K562 (cell line): ENCODE measurements at regions not wholly inside any gene's neighbourhood (a gene's known extent, or its start where the extent isn't known, plus 50 kb on each side); places are given as distances from the start of the nearest gene placed in this dataset.

ENCODE experiments used
- ATAC-seq: fragments of 200-7000 bp; cut with Tn5 transposase; 3 replicates; pipeline ENCODE4 v1.9.1; 2020; ENCODE audit warnings: moderate library complexity
- BruUV-seq: library from RNA; stranded (reverse); fragments of 400-500 nt; replicated peaks from 2 replicates; lab custom pipeline; 2021; lab: Mats Ljungman, UMichigan
- CTCF ChIA-PET: fragments of 300-600 bp; formaldehyde crosslinking; extraction: SDS; loops from one replicate; lab custom pipeline; 2021; ENCODE audit warnings: low intra/inter-chr PET ratio; lab: Yijun Ruan, JAX
- POLR2A ChIA-PET: fragments of 300-600, 350-650 bp; sonication (Branson Sonifier 250); formaldehyde crosslinking; extraction: SDS; loops from one replicate; lab custom pipeline; 2021; ENCODE audit warnings: antibody characterized with exemption, inconsistent platforms; lab: Yijun Ruan, JAX
- DNase-seq, 4 experiments: peaks; one replicate each; pipeline versions ENCODE4 v3.0.0 to v3.0.0-alpha.2; 2011 to 2018; ENCODE audit warnings: low spot score in 3 of 4, mixed read lengths in 3 of 4; ENCODE audit errors: extremely low read depth in 1 of 4
- FAIRE-seq: peaks from 2 replicates; lab custom pipeline; 2011; peaks lifted over from hg19 to GRCh38; lab: Jason Lieb, UNC
- H2AFZ ChIP-seq: 2 replicates; pipeline ENCODE4 v1.6.0; 2011; ENCODE audit warnings: low read depth, low read length, control low read depth, inconsistent platforms
- H3K27ac ChIP-seq: fragments of 200-600 bp; 3 replicates; pipeline ENCODE4 v1.8.0; 2011; ENCODE audit warnings: low read depth, mild to moderate bottlenecking, control low read depth, inconsistent platforms, low read length, moderate library complexity, mixed read lengths; ENCODE audit errors: extremely low read depth
- H3K27me3 ChIP-seq, 2 experiments: fragments of 300-600 bp in 1 of 2; 2 replicates in 1 of 2; 3 replicates in 1 of 2; pipeline versions ENCODE4 v1.6.0 to v1.8.0; 2011; ENCODE audit warnings: inconsistent platforms in 2 of 2, low read length in 2 of 2, mild to moderate bottlenecking in 1 of 2, mixed read lengths in 1 of 2, moderate library complexity in 1 of 2; ENCODE audit not compliant: control insufficient read depth in 2 of 2, insufficient read depth in 2 of 2
- H3K36me3 ChIP-seq: fragments of 300-600 bp; 3 replicates; pipeline ENCODE4 v1.8.0; 2011; ENCODE audit warnings: mild to moderate bottlenecking, low read length, inconsistent platforms; ENCODE audit not compliant: control insufficient read depth, insufficient read depth
- H3K4me1 ChIP-seq, 2 experiments: fragments of 200-600 bp in 1 of 2; replicated peaks in 1 of 2; 2 replicates in 1 of 2; 3 replicates in 1 of 2; pipeline versions ENCODE4 v1.5.1 to v1.8.0; 2011; ENCODE audit warnings: inconsistent platforms in 2 of 2, low read length in 2 of 2, mild to moderate bottlenecking in 1 of 2, mixed read lengths in 1 of 2, moderate library complexity in 1 of 2; ENCODE audit not compliant: control insufficient read depth in 2 of 2, insufficient read depth in 2 of 2
- H3K4me2 ChIP-seq: 2 replicates; pipeline ENCODE4 v1.6.1; 2011; ENCODE audit warnings: low read length, control low read depth, inconsistent platforms, mixed read lengths; ENCODE audit not compliant: insufficient read depth
- H3K4me3 ChIP-seq: fragments of 200-600 bp; sonication (generic), shearing (Covaris generic); 2 replicates; pipeline ENCODE4 v1.5.1; 2016; ENCODE audit warnings: control low read depth, inconsistent platforms
- H3K79me2 ChIP-seq: fragments of 200-600 bp; 3 replicates; pipeline ENCODE4 v1.8.0; 2011; ENCODE audit warnings: low read length, inconsistent platforms; ENCODE audit not compliant: control insufficient read depth, insufficient read depth
- H3K9ac ChIP-seq, 2 experiments: 2 replicates each; pipeline versions ENCODE4 v1.6.0 to v1.6.1; 2011; ENCODE audit warnings: low read depth in 2 of 2, low read length in 2 of 2, control low read depth in 1 of 2, inconsistent platforms in 1 of 2, mild to moderate bottlenecking in 1 of 2, mixed read lengths in 1 of 2; ENCODE audit not compliant: insufficient read depth in 1 of 2
- H3K9me1 ChIP-seq: one replicate; pipeline ENCODE4 v1.6.0; 2011; ENCODE audit warnings: inconsistent platforms, mild to moderate bottlenecking, low read length, moderate library complexity; ENCODE audit not compliant: control insufficient read depth, insufficient read depth
- H3K9me3 ChIP-seq: replicated peaks from 2 replicates; pipeline ENCODE4 v1.5.1; 2011; ENCODE audit warnings: low read depth, low read length, inconsistent platforms; ENCODE audit not compliant: control insufficient read depth, insufficient read depth
- H4K20me1 ChIP-seq: replicated peaks from 2 replicates; pipeline ENCODE4 v1.6.1; 2011; ENCODE audit warnings: low read length, inconsistent platforms, mixed read lengths; ENCODE audit not compliant: control insufficient read depth, insufficient read depth
- BDP1 ChIP-seq: IDR thresholded peaks from 3 replicates; pipeline ENCODE4 v1.6.1; 2011; ENCODE audit not compliant: insufficient read length, insufficient read depth
- CBFB ChIP-seq: sonication (generic); formaldehyde crosslinking; IDR thresholded peaks from 2 replicates; pipeline ENCODE4 v1.4.0; 2020; ENCODE audit warnings: mild to moderate bottlenecking, missing genetic modification reagents
- CBX3 ChIP-seq, 2 experiments: IDR thresholded peaks; 1 replicate in 1 of 2; 2 replicates in 1 of 2; pipeline ENCODE4 v1.6.1; 2012; ENCODE audit warnings: inconsistent platforms in 2 of 2, low read length in 2 of 2, borderline replicate concordance in 1 of 2, control low read depth in 1 of 2
- DMBX1 ChIP-seq: fragments of 250-450 bp; sonication (Bioruptor Pico); IDR thresholded peaks from 2 replicates; pipeline ENCODE4 v1.8.0; 2022; ENCODE audit warnings: inconsistent platforms, mild to moderate bottlenecking, moderate library complexity, borderline replicate concordance
- EP300 ChIP-seq: IDR thresholded peaks from 2 replicates; pipeline ENCODE4 v1.6.1; 2012; ENCODE audit warnings: low read length, improper control_type of control experiment
- IRF2 ChIP-seq: sonication (generic); formaldehyde crosslinking; IDR thresholded peaks from 2 replicates; pipeline ENCODE4 v1.8.1; 2022; ENCODE audit warnings: mild to moderate bottlenecking, missing genetic modification reagents
- JUNB ChIP-seq: fragments of 450-650 bp; formaldehyde crosslinking; conservative IDR thresholded peaks from 2 replicates; pipeline ENCODE4 v1.4.0; 2020; ENCODE audit warnings: mild to moderate bottlenecking
- SIRT6 ChIP-seq: IDR thresholded peaks from one replicate; pipeline ENCODE4 v1.6.1; 2012; ENCODE audit warnings: low read depth, mild to moderate bottlenecking, control low read depth, inconsistent platforms, low read length, moderate library complexity
- SMARCA4 ChIP-seq: fragments of 450-650 bp; IDR thresholded peaks from 2 replicates; pipeline ENCODE4 v1.6.1; 2016
- SMC3 ChIP-seq: conservative IDR thresholded peaks from 2 replicates; pipeline ENCODE4 v1.6.1; 2011; ENCODE audit warnings: low read depth, low read length, improper control_type of control experiment; ENCODE audit not compliant: insufficient read depth
- SRF ChIP-seq, 2 experiments: fragments of 250-450, 450-650 bp in 1 of 2; sonication (Bioruptor Pico) in 1 of 2; sonication (generic) in 1 of 2; formaldehyde crosslinking; IDR thresholded peaks; 2 replicates each; pipeline versions ENCODE4 v1.5.0 to v1.5.1; 2020 to 2022; ENCODE audit warnings: mild to moderate bottlenecking in 1 of 2, missing genetic modification reagents in 1 of 2
- TSC22D4 ChIP-seq: fragments of 450-650 bp; IDR thresholded peaks from 2 replicates; pipeline ENCODE4 v1.6.1; 2016; ENCODE audit warnings: missing genetic modification characterization, missing biosample characterization, control low read depth
- in situ Hi-C: fragments of 300-500 bp; cut with MboI; formaldehyde crosslinking; loops from 4 replicates; pipeline ENCODE4 v1.15.0; 2018; ENCODE audit warnings: inconsistent platforms, mixed read lengths
- intact Hi-C: fragments of 100-400 bp; cut with micrococcal nuclease; formaldehyde crosslinking; loops from 2 replicates; pipeline ENCODE4 v1.14.2; 2022
- TF ChIP-seq, protein P1 (sequence below): fragments of 450-650 bp; IDR thresholded peaks from 2 replicates; pipeline ENCODE4 v1.6.1; 2016; ENCODE audit warnings: borderline replicate concordance

DNA sequence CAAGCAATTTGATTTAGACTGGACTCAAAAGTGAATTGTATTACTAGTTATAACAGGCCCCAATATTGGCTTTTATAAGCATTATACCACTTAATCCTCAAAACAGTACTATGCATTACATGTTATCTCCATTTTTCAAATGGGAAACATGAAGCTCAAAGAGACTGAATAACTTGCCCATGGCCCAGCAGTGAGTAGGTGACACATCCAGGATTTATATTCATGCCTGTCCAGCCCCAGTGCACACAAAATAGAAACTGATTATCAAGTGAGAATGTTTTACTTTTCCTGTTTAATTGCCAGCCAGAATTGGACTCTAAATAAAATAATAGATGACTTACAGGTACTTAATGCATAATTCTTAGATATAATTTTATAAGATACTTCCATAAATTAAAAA is 82.9 kb downstream of the NIBAN1 start:
- in situ Hi-C loops (no loop called here), intact Hi-C loops (no loop called here)
- no peak overlapping the region for H3K4me3 ChIP-seq
- no peak overlapping the region for H3K4me2 ChIP-seq
- H3K9me1 ChIP-seq: no peaks in the 10 kb centered on the region
- H3K4me1 ChIP-seq: no peaks in the 10 kb centered on the region
- H4K20me1 ChIP-seq: no peaks in the 10 kb centered on the region
- CTCF ChIA-PET: no interaction called here
- H3K9me3 ChIP-seq: no peaks in the 10 kb centered on the region
- TF ChIP-seq IRF2 (CRISPR knock-in tag) (no peak), CBX3 (IDR thresholded peaks at IDR 0.05; ENCODE audit: borderline replicate concordance in 1 of 2, low read length in 2 of 2) (no peak), EP300 (no peak), SMARCA4 (no peak), JUNB (CRISPR knock-in tag) (no peak), TSC22D4 (tag) (no peak), SMC3 (no peak), BDP1 (no peak), SIRT6 (no peak), DMBX1 (CRISPR knock-in tag) (no peak), CBFB (CRISPR knock-in tag) (no peak), SRF (CRISPR knock-in tag; IDR thresholded peaks at IDR 0.05) (no peak)
- TF ChIP-seq, protein P1, sequence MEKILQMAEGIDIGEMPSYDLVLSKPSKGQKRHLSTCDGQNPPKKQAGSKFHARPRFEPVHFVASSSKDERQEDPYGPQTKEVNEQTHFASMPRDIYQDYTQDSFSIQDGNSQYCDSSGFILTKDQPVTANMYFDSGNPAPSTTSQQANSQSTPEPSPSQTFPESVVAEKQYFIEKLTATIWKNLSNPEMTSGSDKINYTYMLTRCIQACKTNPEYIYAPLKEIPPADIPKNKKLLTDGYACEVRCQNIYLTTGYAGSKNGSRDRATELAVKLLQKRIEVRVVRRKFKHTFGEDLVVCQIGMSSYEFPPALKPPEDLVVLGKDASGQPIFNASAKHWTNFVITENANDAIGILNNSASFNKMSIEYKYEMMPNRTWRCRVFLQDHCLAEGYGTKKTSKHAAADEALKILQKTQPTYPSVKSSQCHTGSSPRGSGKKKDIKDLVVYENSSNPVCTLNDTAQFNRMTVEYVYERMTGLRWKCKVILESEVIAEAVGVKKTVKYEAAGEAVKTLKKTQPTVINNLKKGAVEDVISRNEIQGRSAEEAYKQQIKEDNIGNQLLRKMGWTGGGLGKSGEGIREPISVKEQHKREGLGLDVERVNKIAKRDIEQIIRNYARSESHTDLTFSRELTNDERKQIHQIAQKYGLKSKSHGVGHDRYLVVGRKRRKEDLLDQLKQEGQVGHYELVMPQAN: no peak
- TF ChIP-seq, all 486 proteins: peak for 0
- Histone ChIP-seq H2AFZ (no peak overlapping the region), H3K79me2 (no peaks in the 10 kb centered on the region), H3K9ac (no peak overlapping the region), H3K27me3 (no peaks in the 10 kb centered on the region), H3K36me3 (peaks cover 11% of the 10 kb centered on the region; the same call in 2 of the 3 replicates), H3K27ac (no peak overlapping the region)
- no peak for FAIRE-seq
- POLR2A ChIA-PET: interaction anchor here (0.6 to 1.2 kb wide), 2 partner anchors 31 to 102 kb away, joined by 3 read pairs; no protein-coding TSS in a partner anchor
- no TSS peak for BruUV-seq
- no peak for DNase-seq
- ATAC-seq: no peak
